GM21723 (cell line): ENCODE measurements at regions not wholly inside any gene's neighbourhood (a gene's known extent, or its start where the extent isn't known, plus 50 kb on each side); places are given as distances from the start of the nearest gene placed in this dataset.
"Not testable (repeated sequence)": the region's sequence is repeated elsewhere in the genome, so short reads cannot be mapped to it uniquely, and the experiment has no call there.

Experiments used
- ATAC-seq: cut with Tn5 transposase; IDR thresholded peaks from one replicate; pipeline ENCODE4 v1.9.1; 2021; ENCODE audit warnings: mild to moderate bottlenecking, moderate library complexity; ENCODE audit not compliant: unreplicated experiment

GRCh38 chr4:119437515-119437914, 115.6 kb upstream of the FABP2 start:
- not testable (repeated sequence) for ATAC-seq

- not testable (repeated sequence) for ATAC-seq
Measured at GRCh38 chr4:119408561-119409224, 86.8 kb upstream of the FABP2 start.

GRCh38 chr4:119406721-119407460, 85.0 kb upstream of the FABP2 start:
- ATAC-seq = not testable (repeated sequence)

GRCh38 chr4:119406041-119406440, 84.1 kb upstream of the FABP2 start:
- not testable (repeated sequence) for ATAC-seq

- ATAC-seq = peak; percentile 97
Measured at GRCh38 chr4:119402322-119403308, 80.7 kb upstream of the FABP2 start.

GRCh38 chr4:119395701-119396100, 73.8 kb upstream of the FABP2 start:
- not testable (repeated sequence) for ATAC-seq

- no peak for ATAC-seq
Measured at GRCh38 chr4:119394826-119395225, 72.9 kb upstream of the FABP2 start.

GRCh38 chr4:119388791-119389190, 66.9 kb upstream of the FABP2 start:
- ATAC-seq = not testable (repeated sequence)

- ATAC-seq = not testable (repeated sequence)
Measured at GRCh38 chr4:119374616-119375015, 52.7 kb upstream of the FABP2 start.

GRCh38 chr4:119372316-119373062, 50.6 kb upstream of the FABP2 start:
- not testable (repeated sequence) for ATAC-seq
